NCI-H146 treated with DMSO at 0.1 percent for 48 hours (cell line): ENCODE measurements at regions not wholly inside any gene's neighbourhood (a gene's known extent, or its start where the extent isn't known, plus 50 kb on each side); places are given as distances from the start of the nearest gene placed in this dataset.
"Not testable (repeated sequence)": the region's sequence is repeated elsewhere in the genome, so short reads cannot be mapped to it uniquely, and the experiment has no call there.

Source experiments
- DNase-seq: peaks from one replicate; lab custom pipeline; 2025; ENCODE audit not compliant: unreplicated experiment; lab: John Stamatoyannopoulos, UW

DNA sequence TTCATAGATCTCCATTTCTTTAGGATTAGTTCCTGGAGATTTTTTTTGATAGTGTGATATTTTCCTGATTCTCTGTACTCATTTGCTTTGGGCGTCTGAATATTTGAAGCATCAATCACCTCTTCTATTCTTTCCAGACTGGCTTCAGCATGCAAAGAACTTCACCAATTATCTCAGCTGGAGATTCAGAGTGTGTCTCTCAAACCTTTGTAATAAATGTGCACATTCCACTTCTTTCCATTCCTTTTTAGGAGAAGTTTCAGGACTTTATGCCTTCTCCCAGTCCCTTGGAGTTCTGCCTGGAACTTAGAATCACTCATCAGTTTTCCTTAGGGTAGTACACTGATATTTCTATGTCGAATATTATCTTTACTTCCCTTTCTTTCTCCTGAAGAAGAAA is 334.8 kb downstream of the TEX13C start:
- DNase-seq: no peak

DNA sequence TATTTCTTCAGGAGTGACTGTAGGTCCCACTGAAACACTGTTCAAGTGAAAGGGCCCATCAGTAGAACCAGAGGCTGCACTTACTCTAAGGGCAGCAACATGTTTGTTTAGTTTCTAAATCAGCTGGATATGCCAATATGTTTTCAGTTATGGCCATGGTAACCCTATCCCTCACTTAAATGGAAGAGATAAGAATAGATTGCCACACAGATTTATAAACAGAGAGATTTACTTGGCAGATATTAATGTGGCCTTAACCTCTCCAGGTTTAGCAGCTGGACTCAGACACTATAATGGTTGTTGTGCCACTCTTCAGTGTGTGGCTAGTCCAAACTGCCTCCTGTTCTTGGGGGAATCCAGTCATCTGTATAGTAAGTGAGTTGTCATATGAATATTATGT is 354.1 kb downstream of the TEX13C start:
- no peak for DNase-seq

DNA sequence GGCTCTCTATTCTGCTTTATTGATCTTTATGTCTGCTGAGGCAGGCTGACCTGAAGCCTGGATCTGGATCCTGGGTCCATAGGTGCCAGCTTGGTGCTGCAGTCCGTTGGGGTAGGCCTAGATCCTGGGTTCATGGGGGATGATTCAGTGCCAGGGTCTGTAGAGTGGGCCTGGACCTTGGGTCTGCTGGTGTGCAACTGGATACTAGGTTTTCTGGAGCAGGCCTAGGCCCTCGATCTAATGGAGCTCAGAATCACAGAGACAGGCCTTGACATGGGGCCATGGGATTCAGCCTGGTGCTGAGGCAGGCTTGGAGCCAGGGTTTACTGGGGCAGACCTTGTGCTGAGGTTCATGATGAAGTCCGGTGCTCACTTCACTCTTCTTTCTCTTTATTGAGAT is 358.6 kb downstream of the TEX13C start:
- no peak for DNase-seq

DNA sequence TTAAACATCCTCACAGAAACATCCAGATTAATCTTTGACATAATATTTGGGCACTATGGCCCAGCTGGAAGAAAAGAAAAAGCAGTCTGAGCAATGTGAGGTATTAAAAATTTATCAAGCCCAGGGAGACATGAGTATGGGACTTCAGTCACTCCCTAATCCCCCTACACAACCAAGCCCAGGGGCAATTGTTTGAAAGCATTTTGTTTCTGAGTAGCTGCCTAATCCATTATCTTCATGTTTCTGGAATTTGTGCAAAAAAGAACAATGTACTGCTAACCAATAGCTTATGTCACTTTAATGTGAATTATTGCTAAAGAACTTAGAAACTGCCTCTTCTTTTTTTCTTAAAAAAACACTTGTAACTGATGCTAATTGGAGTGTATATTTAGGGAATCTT is 360.7 kb downstream of the TEX13C start:
- no peak for DNase-seq

DNA sequence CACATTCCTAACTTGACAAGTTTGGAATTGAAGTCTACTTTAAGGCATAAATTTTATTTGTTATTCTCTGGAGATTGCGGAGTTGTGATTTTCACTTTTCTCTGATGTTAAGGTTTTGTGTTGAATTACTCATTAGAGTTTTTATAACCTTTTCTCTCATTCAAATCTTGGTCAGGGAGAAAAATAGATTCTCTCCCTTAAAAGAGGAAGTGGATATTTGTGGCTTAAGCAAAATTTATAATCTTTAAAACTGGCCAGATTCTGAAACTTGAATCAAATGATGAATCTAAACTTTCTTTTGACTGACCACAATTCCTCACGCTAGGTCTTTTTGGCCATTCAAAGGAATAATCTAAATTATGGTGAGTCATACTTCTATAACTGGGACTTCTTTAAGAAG is 361.4 kb downstream of the TEX13C start:
- no peak for DNase-seq

DNA sequence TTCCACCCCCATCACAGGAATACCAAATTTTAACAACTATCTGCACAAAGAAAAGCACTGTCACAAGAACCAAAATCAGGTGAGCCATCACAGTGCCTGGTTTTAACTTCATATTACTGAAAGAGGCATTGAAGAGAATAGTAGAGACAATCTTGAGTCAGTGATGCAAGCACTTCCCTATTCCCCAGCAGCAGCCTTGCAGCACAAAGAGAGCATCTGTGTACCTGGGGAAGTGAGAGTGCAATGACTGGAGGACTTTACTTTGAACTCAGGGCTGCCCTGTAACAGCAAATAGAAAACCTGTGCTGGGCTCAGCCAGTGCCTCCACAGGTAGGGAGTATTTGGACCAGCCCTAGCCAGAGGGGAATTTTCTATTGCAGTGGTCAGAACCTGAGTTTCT is 361.8 kb downstream of the TEX13C start:
- no peak for DNase-seq

DNA sequence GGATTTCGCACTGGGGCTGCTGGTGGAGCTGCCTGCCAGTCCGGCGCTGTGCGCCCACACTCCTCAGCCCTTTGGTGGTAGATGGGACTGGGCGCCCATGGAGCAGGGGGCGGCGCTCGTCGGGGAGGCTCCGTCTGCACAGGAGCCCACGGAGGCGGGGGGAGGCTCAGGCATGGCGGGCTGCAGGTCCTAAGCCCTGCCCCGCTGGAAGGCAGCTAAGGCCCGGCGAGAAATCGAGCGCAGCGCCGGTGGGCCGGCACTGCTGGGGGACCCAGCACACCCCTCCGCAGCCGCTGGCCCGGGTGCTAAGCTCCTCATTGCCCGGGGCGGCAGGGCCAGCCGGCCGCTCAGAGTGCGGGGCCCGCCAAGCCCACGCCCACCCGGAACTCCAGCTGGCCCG is 370.9 kb downstream of the TEX13C start:
- DNase-seq: not testable (repeated sequence)

DNA sequence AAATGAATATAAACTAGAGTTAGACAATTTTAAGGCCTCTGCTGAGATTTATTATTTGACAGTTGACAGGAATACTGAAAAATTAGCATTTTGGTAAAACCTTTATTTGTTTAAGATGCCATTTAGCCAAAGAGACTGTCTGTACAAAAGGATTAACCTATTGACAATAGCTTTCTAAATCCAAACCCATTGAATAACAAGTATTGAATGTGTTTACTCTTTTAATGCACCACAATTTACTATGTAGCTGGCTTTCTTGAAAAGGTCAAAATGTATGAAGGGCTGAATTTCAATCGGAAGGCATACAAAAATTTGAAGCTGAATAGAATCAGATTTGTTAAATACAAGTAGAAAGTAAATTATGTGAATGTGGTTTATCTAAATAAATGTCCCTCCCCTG is 374.5 kb downstream of the TEX13C start:
- DNase-seq: no peak

DNA sequence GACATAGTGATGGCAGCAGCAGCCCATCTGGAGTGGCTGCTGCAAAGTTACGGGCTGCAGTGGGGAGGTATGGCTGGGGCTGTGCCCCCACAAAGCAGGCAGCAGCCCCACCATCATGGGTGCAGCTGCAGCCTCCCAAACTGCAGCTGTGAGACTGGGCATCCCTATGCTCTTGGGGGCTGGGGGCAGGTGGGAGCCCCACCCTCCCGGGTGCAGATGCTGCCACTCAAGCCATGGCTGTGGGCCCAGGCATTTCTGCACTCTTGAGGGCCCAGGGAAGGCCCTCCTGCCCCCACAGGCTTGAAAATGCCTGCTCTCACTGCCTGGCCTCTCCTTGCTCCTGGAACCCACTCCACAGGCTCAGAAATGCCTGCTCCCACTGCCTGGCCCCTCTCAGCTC is 389.4 kb downstream of the TEX13C start:
- DNase-seq: no peak

DNA sequence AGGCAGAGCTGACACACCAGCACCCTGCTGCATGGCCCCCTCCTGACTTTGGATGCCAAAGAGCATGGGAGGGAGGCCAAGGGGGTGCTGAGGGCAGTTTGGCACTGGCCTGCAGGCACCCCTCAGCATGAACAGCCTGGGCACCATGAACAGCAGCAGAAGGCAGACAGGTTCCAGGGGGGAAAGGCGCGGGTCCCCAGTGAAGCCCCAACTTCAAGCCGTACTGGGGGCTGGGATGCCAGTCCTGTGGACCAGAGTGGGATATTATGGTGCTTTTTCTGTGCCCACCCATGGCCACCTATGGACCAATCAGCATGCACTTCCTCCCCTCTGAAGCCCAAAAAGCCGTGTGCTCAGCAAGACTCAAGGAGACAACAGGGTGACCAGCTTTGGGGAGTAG is 389.9 kb downstream of the TEX13C start:
- no peak for DNase-seq

DNA sequence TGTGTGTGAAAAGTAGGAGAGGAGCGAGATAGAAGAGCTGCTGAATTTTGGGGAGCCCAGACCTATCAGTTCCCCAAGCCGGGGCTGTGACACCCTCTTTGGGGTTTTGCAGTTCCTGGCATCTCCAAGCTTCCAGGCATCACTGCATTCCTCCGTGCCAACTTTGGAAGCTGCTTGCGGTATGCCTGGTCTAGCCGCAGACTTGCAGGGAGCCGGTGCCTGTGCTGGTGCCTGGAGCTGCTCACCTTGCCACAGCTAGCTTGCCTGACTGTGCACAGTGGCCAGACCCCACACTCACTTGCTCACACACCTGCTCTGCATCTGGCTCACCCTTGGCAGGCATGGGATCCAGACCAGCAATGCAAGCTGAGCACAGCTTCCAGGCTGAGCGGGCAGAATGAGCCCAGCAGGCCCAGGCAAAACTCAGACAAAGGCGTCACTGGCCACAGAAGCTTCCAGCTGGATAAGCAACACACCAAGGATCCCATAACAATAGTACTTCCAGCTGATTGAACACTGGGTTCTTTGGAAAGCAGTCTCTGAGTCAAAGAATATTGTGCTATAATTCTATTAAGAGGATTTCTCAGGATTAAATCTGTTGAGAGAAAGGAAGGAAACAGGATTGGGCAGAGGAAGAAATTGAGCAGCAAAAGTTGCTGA is 390.9 kb downstream of the TEX13C start:
- no peak for DNase-seq

DNA sequence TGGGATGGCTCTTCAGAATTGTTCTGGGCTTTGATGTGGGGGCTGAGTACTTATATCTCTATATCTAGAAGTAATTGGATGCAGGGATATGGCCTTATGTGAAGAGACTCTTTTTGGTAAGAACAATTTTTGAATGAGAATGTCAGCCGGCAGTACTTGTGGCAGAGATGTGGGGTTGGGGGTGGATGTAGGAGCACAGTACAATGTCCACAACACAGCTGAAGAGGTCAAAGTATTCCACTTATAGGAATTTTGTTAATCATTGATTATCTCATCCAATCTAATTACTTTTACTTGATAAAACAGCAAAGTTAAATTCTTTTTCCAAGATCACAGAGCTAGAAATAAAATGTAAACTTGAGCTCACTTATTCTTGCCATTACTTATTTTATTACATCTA is 391.4 kb downstream of the TEX13C start:
- DNase-seq: no peak

DNA sequence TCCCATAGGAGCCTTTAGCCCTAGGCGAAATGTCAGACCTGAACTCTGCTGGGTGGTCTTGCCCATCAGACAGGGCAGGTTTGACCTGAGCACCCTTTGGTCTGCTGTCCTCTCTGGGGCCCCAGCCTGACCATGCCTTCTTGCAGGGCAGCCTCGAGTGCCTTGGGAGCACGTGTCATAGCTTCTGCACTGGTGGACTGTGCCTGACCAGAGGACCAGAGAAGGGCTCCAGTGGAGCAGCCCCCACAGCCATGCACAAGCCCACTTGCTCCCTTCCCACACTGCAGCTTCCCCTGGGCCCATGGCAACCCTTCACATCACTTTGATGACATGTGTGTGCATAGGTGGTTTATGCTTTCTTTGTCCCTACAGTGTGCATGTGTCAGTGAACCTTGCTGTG is 394.0 kb downstream of the TEX13C start:
- DNase-seq: no peak

DNA sequence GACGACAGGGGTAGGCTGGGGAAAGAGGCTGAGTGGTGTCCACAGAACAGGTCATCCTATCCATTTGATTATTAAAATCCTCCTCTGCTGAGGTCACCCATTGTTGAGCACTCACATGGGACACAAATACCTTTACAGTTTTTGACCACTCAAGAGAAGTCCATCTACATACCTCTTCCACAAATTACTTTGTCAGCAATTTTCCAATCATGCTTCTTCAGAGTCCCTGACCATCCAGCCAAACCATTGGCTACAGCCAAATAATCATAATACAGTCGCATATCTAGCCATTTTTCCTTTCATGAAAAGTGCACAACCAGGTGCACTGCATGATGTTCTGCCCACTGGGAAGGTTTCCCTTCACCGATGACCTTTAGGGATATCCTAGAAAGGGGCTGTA is 407.4 kb downstream of the TEX13C start:
- no peak for DNase-seq

DNA sequence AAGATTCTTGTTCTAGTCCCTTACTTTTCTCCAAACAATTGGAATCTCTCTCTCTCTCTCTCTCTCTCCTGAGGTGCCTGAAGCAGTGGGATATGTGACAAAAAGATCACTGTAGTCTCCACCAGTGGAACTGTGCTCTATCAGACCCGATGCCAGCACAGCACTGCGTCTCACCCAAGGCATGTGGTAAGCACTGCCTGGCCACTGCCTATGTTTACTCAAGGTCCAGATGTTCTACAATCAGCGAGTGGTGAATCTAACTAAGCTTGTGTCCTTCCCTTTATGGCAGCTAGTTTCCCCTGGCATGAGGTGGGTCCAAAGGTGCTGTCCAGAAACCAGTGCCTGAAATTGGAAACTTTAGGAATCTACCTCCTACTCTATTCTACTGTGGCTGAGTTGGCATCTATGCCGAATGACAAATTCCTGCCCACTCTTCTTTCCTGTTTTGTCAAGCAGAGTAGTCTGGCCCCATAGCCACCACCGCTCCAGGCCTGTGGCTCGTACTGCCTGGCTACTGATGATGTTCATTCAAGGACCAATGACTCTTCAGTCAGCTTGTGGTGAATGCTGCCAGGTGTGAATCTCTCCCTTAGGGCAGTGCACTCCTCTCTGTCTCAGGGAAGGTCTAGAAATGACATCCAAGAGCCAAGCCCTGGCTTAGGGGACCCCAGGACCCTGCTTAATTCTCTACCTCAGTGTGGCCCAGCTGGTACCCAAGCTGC is 416.5 kb downstream of the TEX13C start:
- DNase-seq: no peak

DNA sequence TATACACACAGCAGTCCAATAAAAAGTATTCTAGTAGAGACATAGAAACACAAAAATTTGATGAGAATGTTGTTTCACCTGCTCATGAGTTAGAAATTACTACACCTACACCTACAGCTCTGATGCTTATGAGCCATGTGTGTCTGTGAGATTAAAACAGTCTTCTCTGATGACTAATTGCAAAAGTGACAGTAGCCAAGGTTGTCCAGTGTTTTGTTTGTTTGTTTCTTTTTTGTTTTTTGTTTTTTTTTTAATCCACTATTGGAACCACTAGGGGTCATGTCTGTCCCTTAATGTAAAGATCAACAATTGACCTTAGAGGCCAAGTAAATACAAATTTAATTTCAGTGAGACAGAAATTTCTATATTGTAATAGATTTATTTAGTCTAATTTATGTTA is 423.1 kb downstream of the TEX13C start:
- no peak for DNase-seq

DNA sequence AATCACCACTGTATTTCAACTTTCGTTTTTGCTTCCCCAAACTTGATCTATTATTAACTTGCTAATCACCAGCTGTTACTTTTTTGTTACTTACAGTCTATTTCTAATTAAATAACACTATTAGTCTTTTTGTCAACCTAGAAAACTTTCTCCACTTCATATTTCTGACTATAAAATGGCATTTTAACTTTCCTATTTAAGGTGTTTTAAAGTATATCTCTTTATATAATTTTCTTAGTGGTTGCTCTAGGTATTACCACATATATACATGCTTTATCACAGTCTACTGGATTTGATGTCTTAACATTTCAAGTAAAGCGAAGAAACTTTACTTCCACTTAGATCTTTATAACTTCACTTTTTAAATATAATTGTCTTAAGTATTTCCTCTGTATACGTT is 421.2 kb downstream of the DCAF12L2 start:
- no peak for DNase-seq

DNA sequence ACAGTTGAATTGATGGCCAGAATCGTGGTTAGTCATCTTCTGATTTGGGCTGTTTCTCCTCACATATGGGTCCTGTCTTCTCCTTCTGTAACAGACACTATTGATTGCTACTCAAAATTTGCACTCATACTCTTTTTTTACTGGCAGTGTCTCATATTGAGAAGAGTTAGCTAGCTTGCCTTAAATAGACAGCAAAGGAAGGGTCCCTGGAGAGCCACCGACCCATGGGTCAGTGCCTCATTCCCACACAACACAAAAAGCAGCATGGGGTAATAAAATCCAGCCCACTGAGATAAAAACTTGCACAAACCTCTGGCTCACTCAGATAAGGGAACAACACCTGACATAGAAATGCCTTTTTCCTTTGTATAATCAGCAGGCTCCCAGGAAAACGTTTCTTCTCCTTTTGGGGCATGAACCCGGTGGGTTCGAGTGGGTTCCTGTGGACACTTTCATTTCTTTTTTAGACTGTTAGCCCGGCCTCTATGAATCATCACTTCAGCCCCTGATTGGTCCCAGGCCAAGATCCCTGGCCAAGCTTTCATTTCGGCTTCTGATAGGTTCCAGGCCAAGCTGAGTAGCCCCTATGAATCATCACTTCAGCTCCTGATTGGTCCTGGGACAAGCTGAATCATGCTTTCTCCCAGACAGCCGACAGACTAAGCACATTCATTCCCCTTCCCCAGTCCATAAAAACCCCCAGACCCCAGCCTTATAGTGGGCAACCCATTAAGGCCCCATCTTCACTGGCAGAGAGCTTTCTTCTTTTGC is 408.1 kb downstream of the DCAF12L2 start:
- no peak for DNase-seq

DNA sequence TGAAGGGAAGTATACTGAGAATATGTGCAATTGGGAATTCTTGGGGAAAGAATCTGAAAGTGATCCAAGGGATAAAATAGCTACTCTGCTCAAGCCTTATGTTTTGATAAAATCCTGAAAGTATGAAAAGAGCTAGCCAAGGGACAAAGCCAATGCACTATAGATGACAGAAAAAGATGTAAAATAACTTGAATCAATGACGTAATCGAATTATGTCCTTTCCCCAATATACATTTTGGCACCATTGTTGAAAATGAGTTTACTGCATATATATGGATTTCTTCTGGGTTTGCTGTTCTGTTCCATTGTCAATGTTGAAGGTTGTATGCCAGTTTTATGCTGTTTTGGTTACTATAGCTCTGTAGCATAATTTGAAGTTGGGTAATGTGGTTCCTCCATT is 407.3 kb downstream of the DCAF12L2 start:
- DNase-seq: no peak

DNA sequence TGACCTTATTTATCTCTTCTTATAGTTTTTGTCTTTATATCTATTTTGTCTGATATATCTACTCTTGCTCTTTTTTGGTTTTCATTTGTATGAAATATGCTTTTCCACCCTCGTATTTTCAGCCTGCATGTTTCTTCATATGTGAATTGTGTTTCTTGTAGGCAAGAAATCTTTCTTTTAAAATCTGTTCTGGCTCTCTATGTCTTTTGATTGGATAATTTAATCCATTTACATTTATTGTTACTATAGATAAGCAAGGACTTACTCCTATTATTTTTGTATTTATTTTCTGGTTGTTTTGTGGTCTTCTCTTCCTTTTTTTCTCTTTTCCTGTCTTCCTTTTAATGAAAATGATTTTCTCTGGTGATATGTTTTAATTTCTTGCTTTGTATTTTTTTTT is 403.1 kb downstream of the DCAF12L2 start:
- DNase-seq: no peak

DNA sequence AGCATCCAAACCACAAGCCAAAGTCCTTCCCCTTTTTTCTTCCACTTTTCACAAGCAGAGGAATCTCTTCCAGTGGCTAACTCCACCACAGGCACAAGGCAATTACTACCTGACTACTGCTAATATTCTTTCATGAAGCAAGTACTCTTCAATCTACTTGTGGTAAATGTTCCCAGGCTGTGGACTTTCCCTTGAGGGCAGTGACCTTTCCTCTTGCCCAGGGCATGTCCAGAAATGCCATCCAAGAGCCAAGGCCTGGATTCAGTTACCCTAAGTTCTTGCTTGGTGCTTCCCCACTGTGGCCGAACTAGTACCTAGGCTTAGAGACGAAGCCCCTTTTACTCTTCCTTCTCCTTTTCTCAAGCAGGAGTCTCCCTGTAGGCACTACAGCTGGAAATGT is 400.7 kb downstream of the DCAF12L2 start:
- no peak for DNase-seq

DNA sequence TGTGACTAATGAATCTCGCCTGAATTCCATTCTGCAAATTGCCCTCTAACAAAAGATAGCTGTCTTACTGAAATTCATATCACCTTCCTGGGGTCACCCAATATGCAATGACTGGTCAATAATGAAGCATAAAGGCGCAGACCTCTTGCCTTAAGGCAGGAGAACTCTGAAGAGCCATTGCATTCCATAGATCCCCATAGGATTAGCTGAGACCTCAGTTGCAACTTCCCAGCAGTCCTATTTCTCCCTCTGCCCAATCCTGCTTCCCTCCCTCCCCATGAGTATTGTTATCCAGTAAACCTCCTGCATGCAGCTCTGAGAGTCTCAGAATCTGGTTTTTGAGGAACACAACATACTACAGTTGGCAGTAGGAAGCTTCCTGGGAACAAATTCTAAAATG is 396.5 kb downstream of the DCAF12L2 start:
- no peak for DNase-seq
